Mucosa of descending colon (tissue), 3 donors: ENCODE measurements at regions not wholly inside any gene's neighbourhood (a gene's known extent, or its start where the extent isn't known, plus 50 kb on each side); places are given as distances from the start of the nearest gene placed in this dataset.

Experiments used
- ATAC-seq: fragments of 200-7000 bp; cut with Tn5 transposase; one replicate; pipeline ENCODE4 v1.9.1; 2020; ENCODE audit warnings: mild to moderate bottlenecking, moderate library complexity
- DNase-seq, 3 donors: peaks; one replicate each; pipeline ENCODE4 v3.0.0-alpha.2; 2020
- H3K36me3 ChIP-seq: fragments of 200-600 bp; one replicate; pipeline ENCODE4 v1.8.0; 2021; ENCODE audit warnings: low read depth, mild to moderate bottlenecking
- H3K4me1 ChIP-seq: fragments of 200-600 bp; one replicate; pipeline ENCODE4 v1.8.0; 2021; ENCODE audit warnings: low read depth, mild to moderate bottlenecking
- H3K4me3 ChIP-seq: fragments of 200-600 bp; one replicate; pipeline ENCODE4 v1.8.0; 2021; ENCODE audit warnings: mild to moderate bottlenecking
- H3K9me3 ChIP-seq: fragments of 200-600 bp; one replicate; pipeline ENCODE4 v1.8.0; 2021; ENCODE audit warnings: mild to moderate bottlenecking
- CTCF ChIP-seq: fragments of 200-600 bp; IDR thresholded peaks from one replicate; pipeline ENCODE4 v1.8.0; 2022; ENCODE audit warnings: antibody characterized with exemption, mild to moderate bottlenecking
- intact Hi-C, 2 donors: fragments of 100-400 bp; cut with DNase I in 1 of 2; cut with micrococcal nuclease in 1 of 2; formaldehyde crosslinking; loops; one replicate each; pipeline versions ENCODE4 v1.11.0 to v1.11.1; 2022; cut with DNase I, micrococcal nuclease
- donor health status: DM: no; HTN: no; CAD: no; lungs with moderate emphysema.
- donor health status: DM: no; HTN: no; CAD: no.
- donor health status: DM: no; HTN: yes; CAD: no.

DNA sequence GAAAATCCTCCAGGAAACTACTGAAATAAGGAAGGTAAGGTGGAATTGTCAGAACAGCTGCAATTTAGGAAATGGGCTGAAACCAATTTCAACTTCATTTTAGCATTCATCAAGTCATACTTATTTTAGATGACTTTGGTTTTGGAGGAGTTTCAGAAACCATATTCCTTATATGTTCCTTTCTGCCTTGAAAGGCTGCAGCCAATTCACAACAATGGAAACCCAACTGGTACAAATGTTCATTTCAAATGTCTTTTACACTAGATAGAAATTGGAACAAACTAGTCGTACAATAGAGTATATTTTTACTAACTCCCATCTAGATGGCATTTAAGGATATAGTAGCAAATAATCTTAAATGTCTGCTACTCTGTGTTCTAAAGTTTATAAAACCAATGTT is 82.6 kb upstream of the ANKH start:
- intact Hi-C loops, result no loop called here
- H3K36me3 ChIP-seq, result no peaks in the 10 kb centered on the region
- H3K4me3 ChIP-seq, result no peak overlapping the region
- no peaks in the 10 kb centered on the region for H3K9me3 ChIP-seq
- no peak for DNase-seq
- TF ChIP-seq CTCF, result no peak
- ATAC-seq, result no peak
- no peaks in the 10 kb centered on the region for H3K4me1 ChIP-seq

DNA sequence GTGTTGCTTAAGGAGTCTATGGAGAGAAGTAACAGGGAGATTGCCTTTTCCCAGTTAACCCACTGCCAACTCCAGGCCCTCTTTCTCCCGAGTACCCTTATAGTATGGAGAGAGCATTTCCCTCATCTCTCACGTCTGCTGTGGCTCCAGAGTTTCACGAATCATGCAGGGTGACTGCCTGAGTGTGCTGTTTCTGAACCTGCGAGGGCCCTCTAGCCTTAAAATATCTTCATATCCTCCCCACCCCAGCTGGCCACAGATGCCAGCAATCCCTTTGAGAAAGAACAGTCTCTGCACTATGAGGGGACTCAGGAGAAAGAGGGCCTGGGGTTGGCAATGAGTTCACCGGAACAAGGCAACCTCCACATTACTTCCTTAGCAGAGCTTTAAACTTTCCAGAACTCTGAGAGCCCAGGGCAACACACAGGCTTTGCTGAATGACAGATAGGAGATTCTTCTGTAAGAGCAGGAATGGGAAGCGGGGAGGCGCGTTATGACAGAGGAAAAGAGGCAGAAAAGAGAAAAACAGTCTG is 81.6 kb upstream of the ANKH start:
- DNase-seq (no peak), ATAC-seq (no peak)
- H3K9me3 ChIP-seq, result no peaks in the 10 kb centered on the region
- no peak for TF ChIP-seq CTCF
- intact Hi-C loops, result no loop called here
- no peaks in the 10 kb centered on the region for H3K4me1 ChIP-seq
- H3K4me3 ChIP-seq, result no peak overlapping the region
- no peaks in the 10 kb centered on the region for H3K36me3 ChIP-seq

GRCh38 chr5:14948383-14948782 is 76.8 kb upstream of the ANKH start:
- intact Hi-C loops, result loop anchor here in 1 of 2 donors (5.0 kb wide), 1 partner anchor 221 kb away; no protein-coding TSS in a partner anchor
- H3K9me3 ChIP-seq, result no peaks in the 10 kb centered on the region
- no peak for ATAC-seq
- TF ChIP-seq CTCF, result no peak
- H3K4me3 ChIP-seq, result no peak overlapping the region
- no peaks in the 10 kb centered on the region for H3K36me3 ChIP-seq
- H3K4me1 ChIP-seq, result peaks cover 5% of the 10 kb centered on the region
- no peak for DNase-seq

GRCh38 chr5:14946815-14947620 is 75.4 kb upstream of the ANKH start:
- DNase-seq, result peak in 1 of 3 donors; percentile 52
- Histone ChIP-seq H3K4me1 (peaks cover 5% of the 10 kb centered on the region), H3K9me3 (no peaks in the 10 kb centered on the region), H3K4me3 (no peak overlapping the region), H3K36me3 (no peaks in the 10 kb centered on the region)
- peak; percentile 92 for ATAC-seq
- TF ChIP-seq CTCF, result no peak
- intact Hi-C loops, result loop anchor here in 1 of 2 donors (5.0 kb wide), 1 partner anchor 220 kb away; no protein-coding TSS in a partner anchor

GRCh38 chr5:14945450-14945849 is 73.9 kb upstream of the ANKH start:
- intact Hi-C loops, result loop anchor here in 1 of 2 donors (5.0 kb wide), 1 partner anchor 218 kb away; no protein-coding TSS in a partner anchor
- Histone ChIP-seq H3K4me3 (no peak overlapping the region), H3K4me1 (peaks cover 5% of the 10 kb centered on the region), H3K9me3 (no peaks in the 10 kb centered on the region), H3K36me3 (no peaks in the 10 kb centered on the region)
- ATAC-seq (no peak), DNase-seq (no peak)
- TF ChIP-seq CTCF, result no peak
